Lower leg skin (tissue), 4 donors: ENCODE measurements at regions not wholly inside any gene's neighbourhood (a gene's known extent, or its start where the extent isn't known, plus 50 kb on each side); places are given as distances from the start of the nearest gene placed in this dataset.

ENCODE experiments used
- DNase-seq, 2 donors: peaks; one replicate each; pipeline ENCODE4 v3.0.0-alpha.2; 2019; ENCODE audit warnings: low spot score in 2 of 2
- H3K4me3 ChIP-seq: fragments of 200-600 bp; sonication (generic); 2 replicates; pipeline ENCODE4 v1.5.1; 2017; ENCODE audit warnings: mild to moderate bottlenecking, low read depth; ENCODE audit not compliant: poor library complexity, severe bottlenecking
- CTCF ChIP-seq, 3 donors: fragments of 450-650 bp; IDR thresholded peaks; one replicate each; pipeline ENCODE4 v1.5.1; 2016; ENCODE audit warnings: antibody characterized with exemption in 3 of 3, mild to moderate bottlenecking in 3 of 3, moderate library complexity in 2 of 3
- POLR2A ChIP-seq, 2 donors: fragments of 450-650 bp; IDR thresholded peaks; one replicate each; pipeline ENCODE4 v1.6.1; 2016 to 2017; ENCODE audit warnings: antibody characterized with exemption in 2 of 2, mild to moderate bottlenecking in 1 of 2, moderate library complexity in 1 of 2
- WGBS, 2 donors: methylation state at CpG; one replicate each; pipeline ENCODE4 v1.1.5; 2018; 5-methylcytosine and 5-hydroxymethylcytosine counted together
- intact Hi-C: fragments of 100-400 bp; cut with DNase I; formaldehyde crosslinking; loops from one replicate; pipeline ENCODE4 v1.15.0; 2023; ENCODE audit warnings: low total_unique reads

GRCh38 chr1:238954865-238955264 is 431.5 kb upstream of the CHRM3 start:
- intact Hi-C loops, result no loop called here
- WGBS, 2 donors, result 72 to 75% methylated on average over 2 of the region's 2 CpGs
- DNase-seq, result no peak
- no peak for TF ChIP-seq POLR2A (IDR thresholded peaks at IDR 0.05)
- TF ChIP-seq CTCF (IDR thresholded peaks at IDR 0.05), result no peak
- no peak overlapping the region for H3K4me3 ChIP-seq

GRCh38 chr1:238953448-238954010 is 432.8 kb upstream of the CHRM3 start:
- WGBS, 2 donors, result 57 to 64% methylated on average over 5 of the region's 5 CpGs
- no peak for TF ChIP-seq CTCF (IDR thresholded peaks at IDR 0.05)
- no peak for TF ChIP-seq POLR2A (IDR thresholded peaks at IDR 0.05)
- intact Hi-C loops, result no loop called here
- DNase-seq, result no peak
- H3K4me3 ChIP-seq, result no peak overlapping the region

- WGBS, 2 donors, result 27 to 31% methylated on average over 6 of the region's 6 CpGs
- TF ChIP-seq CTCF (IDR thresholded peaks at IDR 0.05) (no peak), POLR2A (IDR thresholded peaks at IDR 0.05) (no peak)
- no peak for DNase-seq
Measured at GRCh38 chr1:238951809-238952208, 434.6 kb upstream of the CHRM3 start.

GRCh38 chr1:238950784-238951183 is 435.6 kb upstream of the CHRM3 start:
- TF ChIP-seq POLR2A (IDR thresholded peaks at IDR 0.05) (no peak), CTCF (IDR thresholded peaks at IDR 0.05) (no peak)
- DNase-seq, result no peak
- intact Hi-C loops, result no loop called here
- 50 to 64% methylated on average over 4 of the region's 4 CpGs for WGBS, 2 donors
- no peak overlapping the region for H3K4me3 ChIP-seq

More at GRCh38 chr1:238951809-238952208, 434.6 kb upstream of the CHRM3 start:
- intact Hi-C loops, result no loop called here
- no peak overlapping the region for H3K4me3 ChIP-seq

GRCh38 chr1:238950017-238950416 is 436.4 kb upstream of the CHRM3 start:
- WGBS, 2 donors, result 92 to 100% methylated on average over 3 of the region's 3 CpGs
- DNase-seq, result no peak
- TF ChIP-seq CTCF (IDR thresholded peaks at IDR 0.05), result no peak
- no peak for TF ChIP-seq POLR2A (IDR thresholded peaks at IDR 0.05)

GRCh38 chr1:238944028-238944427 is 442.3 kb upstream of the CHRM3 start:
- TF ChIP-seq POLR2A (IDR thresholded peaks at IDR 0.05) (no peak), CTCF (IDR thresholded peaks at IDR 0.05) (no peak)
- intact Hi-C loops, result no loop called here
- WGBS, 2 donors, result 75 to 83% methylated on average over 1 of the region's 1 CpG
- no peak overlapping the region for H3K4me3 ChIP-seq
- no peak for DNase-seq

More at GRCh38 chr1:238950017-238950416, 436.4 kb upstream of the CHRM3 start:
- H3K4me3 ChIP-seq, result no peak overlapping the region
- intact Hi-C loops, result no loop called here
